Naive thymus-derived CD8-positive, alpha-beta T cell (primary cell): ENCODE measurements at regions not wholly inside any gene's neighbourhood (a gene's known extent, or its start where the extent isn't known, plus 50 kb on each side); places are given as distances from the start of the nearest gene placed in this dataset.

Experiments
- ATAC-seq, 2 donors: fragments of 150-1000 bp; cut with Tn5 transposase in 1 of 2; sonication (Bioruptor Pico), chemical (Tn5 transposase) in 1 of 2; 1 replicate in 1 of 2; 2 replicates in 1 of 2; pipeline ENCODE4 v1.10.0; 2021; ENCODE audit warnings: mild to moderate bottlenecking in 2 of 2, moderate library complexity in 2 of 2
- POLR2A ChIA-PET: fragments of 350-600 bp; sonication (Branson Sonifier 250); formaldehyde crosslinking; loops from one replicate; lab custom pipeline; 2021; ENCODE audit warnings: antibody characterized with exemption; lab: Charles Lee
- DNase-seq, 10 donors: peaks; one replicate each; pipeline versions ENCODE4 v3.0.0 to v3.0.0-alpha.2; 2020 to 2022
- H3K27ac Mint-ChIP-seq, 10 donors: one replicate each; pipeline ENCODE4 v1.8.0; 2020 to 2022; ENCODE audit warnings: mild to moderate bottlenecking in 10 of 10, mixed read lengths in 10 of 10, moderate library complexity in 4 of 10, inconsistent platforms in 1 of 10
- H3K27me3 Mint-ChIP-seq, 5 donors: one replicate each; pipeline ENCODE4 v1.8.0; 2021 to 2022; ENCODE audit warnings: mixed read lengths in 5 of 5
- H3K36me3 Mint-ChIP-seq, 3 donors: one replicate each; pipeline ENCODE4 v1.8.0; 2020 to 2022; ENCODE audit warnings: mixed read lengths in 3 of 3, mild to moderate bottlenecking in 2 of 3, inconsistent platforms in 1 of 3
- H3K4me1 Mint-ChIP-seq, 4 donors: one replicate each; pipeline ENCODE4 v1.8.0; 2021 to 2022; ENCODE audit warnings: mixed read lengths in 4 of 4
- H3K4me3 Mint-ChIP-seq, 10 donors: one replicate each; pipeline ENCODE4 v1.8.0; 2020 to 2022; ENCODE audit warnings: mild to moderate bottlenecking in 10 of 10, mixed read lengths in 10 of 10, moderate library complexity in 6 of 10, inconsistent platforms in 1 of 10
- H3K9me3 Mint-ChIP-seq, 9 donors: one replicate each; pipeline ENCODE4 v1.8.0; 2020 to 2022; ENCODE audit warnings: mixed read lengths in 9 of 9, mild to moderate bottlenecking in 3 of 9, inconsistent platforms in 1 of 9, moderate library complexity in 1 of 9

DNA sequence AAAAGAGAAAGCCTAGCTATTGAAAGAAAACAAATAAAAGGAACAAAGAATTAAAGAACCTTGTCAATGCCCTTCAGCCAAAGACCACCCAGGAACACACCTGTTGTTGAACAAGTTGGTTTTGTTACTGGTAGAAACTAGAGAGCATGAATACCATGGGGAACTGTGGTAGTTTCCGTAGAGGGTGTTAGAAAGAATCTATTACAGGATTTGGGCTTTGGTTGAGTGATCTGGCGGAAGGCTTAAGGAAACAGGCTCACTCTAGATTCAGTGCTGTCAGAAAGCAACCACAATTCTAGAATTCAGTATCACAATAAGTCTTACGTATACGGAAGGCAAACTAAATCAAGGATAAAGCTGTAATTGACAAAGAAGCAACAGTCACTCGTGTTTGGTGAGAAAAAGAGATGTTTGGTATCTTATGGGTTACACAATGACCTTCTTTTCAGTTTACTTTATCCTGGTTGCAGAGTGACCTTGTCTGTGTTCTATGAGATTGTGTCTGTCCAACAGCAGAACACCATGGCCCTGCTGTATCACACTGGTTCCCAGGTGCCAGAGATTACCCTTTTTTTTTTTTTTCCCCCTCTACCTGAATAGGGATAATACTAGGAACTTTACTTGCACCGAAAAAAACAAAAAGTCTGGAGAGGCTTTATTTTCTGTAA lies 265.9 kb downstream of the SHQ1 start:
- H3K4me1 Mint-ChIP-seq: peaks cover 0 to 11% (median under 1%) of the 10 kb centered on the region in 4 donors
- H3K36me3 Mint-ChIP-seq: no peaks in the 10 kb centered on the region
- peak overlapping the region in 1 of 10 donors; percentile 12 for H3K4me3 Mint-ChIP-seq
- ATAC-seq (no peak), DNase-seq (no peak)
- no peaks in the 10 kb centered on the region for H3K9me3 Mint-ChIP-seq
- no peak overlapping the region for H3K27ac Mint-ChIP-seq
- POLR2A ChIA-PET: interaction anchor here (0.7 to 1.3 kb wide), 2 partner anchors 367 to 425 kb away, joined by 3 to 5 read pairs; no protein-coding TSS in a partner anchor
- peaks cover 0 to 4% (median 0%) of the 10 kb centered on the region in 5 donors for H3K27me3 Mint-ChIP-seq

- Mint-ChIP-seq H3K27ac (no peak overlapping the region), H3K9me3 (no peaks in the 10 kb centered on the region), H3K27me3 (peaks cover 0 to 3% (median 0%) of the 10 kb centered on the region in 5 donors), H3K36me3 (no peaks in the 10 kb centered on the region), H3K4me3 (no peak overlapping the region), H3K4me1 (peaks cover 0 to 11% (median under 1%) of the 10 kb centered on the region in 4 donors)
- POLR2A ChIA-PET: no interaction called here
- no peak for ATAC-seq
- no peak for DNase-seq
Observed at GRCh38 chr3:72580900-72581299, 267.3 kb downstream of the SHQ1 start.

- DNase-seq: no peak
- Mint-ChIP-seq H3K27ac (no peak overlapping the region), H3K36me3 (no peaks in the 10 kb centered on the region), H3K9me3 (no peaks in the 10 kb centered on the region), H3K4me3 (no peak overlapping the region), H3K4me1 (peaks cover 0 to 11% (median under 1%) of the 10 kb centered on the region in 4 donors), H3K27me3 (peaks cover 0 to 3% (median 0%) of the 10 kb centered on the region in 5 donors)
- ATAC-seq: no peak
- POLR2A ChIA-PET: no interaction called here
Observed at GRCh38 chr3:72580246-72580756, 267.9 kb downstream of the SHQ1 start.

DNA sequence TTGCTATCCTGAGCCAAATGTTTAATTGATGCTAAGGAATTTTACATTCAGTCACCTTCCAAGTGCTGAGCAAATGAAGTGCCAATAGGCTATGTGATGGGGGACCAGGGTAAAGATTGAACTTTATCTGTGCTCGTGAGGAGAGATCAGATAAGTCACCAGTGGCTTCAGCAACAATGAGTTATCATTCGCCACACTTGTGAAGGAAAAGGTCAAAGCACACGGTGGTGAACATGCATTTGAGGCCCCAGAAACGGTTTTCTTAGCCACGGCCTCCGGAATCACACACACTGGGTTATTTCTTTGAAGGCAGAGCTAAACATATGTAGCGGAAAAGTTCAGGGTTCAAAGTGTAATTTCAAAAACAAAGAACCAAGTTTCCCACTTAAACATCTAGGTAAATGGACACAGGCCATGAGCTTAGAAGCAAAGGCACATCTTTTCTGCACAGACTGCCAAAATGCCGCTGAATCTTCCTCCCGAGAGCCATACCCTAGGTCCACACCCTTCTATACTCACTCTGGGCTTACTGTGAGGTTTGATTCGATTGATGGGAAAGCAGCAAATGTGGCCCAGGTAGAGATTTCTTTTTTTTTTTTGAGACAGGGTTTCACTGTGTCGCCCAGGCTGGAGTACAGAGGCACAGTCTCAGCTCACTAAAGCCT lies 268.5 kb downstream of the SHQ1 start:
- POLR2A ChIA-PET: interaction anchor here (0.7 kb wide), 1 partner anchor 619 kb away, joined by 4 read pairs; no protein-coding TSS in a partner anchor
- no peaks in the 10 kb centered on the region for H3K9me3 Mint-ChIP-seq
- H3K4me3 Mint-ChIP-seq: no peak overlapping the region
- peaks cover 0 to 9% (median under 1%) of the 10 kb centered on the region in 4 donors for H3K4me1 Mint-ChIP-seq
- DNase-seq (no peak), ATAC-seq (no peak)
- peaks cover 0 to 3% (median 0%) of the 10 kb centered on the region in 5 donors for H3K27me3 Mint-ChIP-seq
- no peaks in the 10 kb centered on the region for H3K36me3 Mint-ChIP-seq
- no peak overlapping the region for H3K27ac Mint-ChIP-seq

DNA sequence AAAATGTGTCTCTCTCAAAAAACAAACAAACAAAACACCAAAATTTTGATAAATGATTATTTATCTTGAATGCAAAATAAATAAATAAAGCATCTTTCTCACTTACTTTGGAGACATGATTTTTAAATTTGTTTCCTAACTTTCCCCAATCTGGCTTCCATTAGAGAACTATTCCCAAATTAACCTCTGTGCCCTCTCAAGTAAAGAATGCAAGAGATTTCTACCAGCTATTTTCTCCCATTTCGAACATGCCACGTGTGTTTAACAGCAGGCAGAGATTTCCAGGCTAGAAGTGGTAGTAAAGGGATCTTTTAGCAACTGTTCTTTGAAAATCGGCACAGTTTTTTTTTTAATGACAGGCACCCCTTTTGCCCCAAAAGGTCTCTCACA lies 269.1 kb downstream of the SHQ1 start:
- no peak overlapping the region for H3K4me3 Mint-ChIP-seq
- POLR2A ChIA-PET: interaction anchor here (0.7 kb wide), 1 partner anchor 618 kb away, joined by 4 read pairs; no protein-coding TSS in a partner anchor
- ATAC-seq: no peak
- H3K4me1 Mint-ChIP-seq: peaks cover 0 to 9% (median under 1%) of the 10 kb centered on the region in 4 donors
- no peak overlapping the region for H3K27ac Mint-ChIP-seq
- no peak for DNase-seq
- no peaks in the 10 kb centered on the region for H3K9me3 Mint-ChIP-seq
- H3K27me3 Mint-ChIP-seq: peaks cover 0 to 3% (median 0%) of the 10 kb centered on the region in 5 donors
- H3K36me3 Mint-ChIP-seq: no peaks in the 10 kb centered on the region

DNA sequence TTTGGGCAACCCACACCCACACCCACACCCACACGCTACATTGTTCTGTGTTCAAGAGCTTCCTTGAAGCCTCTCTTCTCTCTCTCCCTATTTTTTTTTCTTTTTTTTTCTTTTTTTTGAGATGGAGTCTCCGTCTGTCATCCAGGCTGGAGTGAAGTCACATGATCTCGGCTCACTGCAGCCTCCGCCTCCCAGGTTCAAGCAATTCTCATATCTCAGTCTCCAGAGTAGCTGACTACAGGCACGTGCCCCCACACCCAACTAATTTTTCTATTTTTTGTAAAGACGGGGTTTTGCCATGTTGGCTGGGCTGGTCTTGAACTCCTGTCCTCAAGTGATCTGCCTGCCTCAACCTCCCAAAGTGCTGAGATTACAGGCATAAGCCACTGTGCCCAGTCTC lies 271.1 kb downstream of the SHQ1 start:
- peaks cover 0 to 2% (median under 1%) of the 10 kb centered on the region in 4 donors for H3K4me1 Mint-ChIP-seq
- no peak overlapping the region for H3K4me3 Mint-ChIP-seq
- DNase-seq (no peak), ATAC-seq (no peak)
- no peaks in the 10 kb centered on the region for H3K9me3 Mint-ChIP-seq
- peaks cover 0 to 3% (median 0%) of the 10 kb centered on the region in 5 donors for H3K27me3 Mint-ChIP-seq
- H3K27ac Mint-ChIP-seq: peak overlapping the region in 1 of 10 donors; percentile 20
- no peaks in the 10 kb centered on the region for H3K36me3 Mint-ChIP-seq
- POLR2A ChIA-PET: no interaction called here

GRCh38 chr3:72576563-72576962 lies 271.7 kb downstream of the SHQ1 start:
- POLR2A ChIA-PET: no interaction called here
- H3K27ac Mint-ChIP-seq: no peak overlapping the region
- H3K27me3 Mint-ChIP-seq: peaks cover 0 to 3% (median 0%) of the 10 kb centered on the region in 5 donors
- ATAC-seq (no peak), DNase-seq (no peak)
- peaks cover 0 to 2% (median 0%) of the 10 kb centered on the region in 4 donors for H3K4me1 Mint-ChIP-seq
- H3K36me3 Mint-ChIP-seq: no peaks in the 10 kb centered on the region
- no peaks in the 10 kb centered on the region for H3K9me3 Mint-ChIP-seq
- no peak overlapping the region for H3K4me3 Mint-ChIP-seq

GRCh38 chr3:72574144-72574543 lies 274.1 kb downstream of the SHQ1 start:
- Mint-ChIP-seq H3K27ac (no peak overlapping the region), H3K27me3 (peaks cover 0 to 3% (median 0%) of the 10 kb centered on the region in 5 donors), H3K9me3 (no peaks in the 10 kb centered on the region), H3K36me3 (no peaks in the 10 kb centered on the region), H3K4me3 (no peak overlapping the region), H3K4me1 (peaks cover 0 to 2% (median 0%) of the 10 kb centered on the region in 4 donors)
- POLR2A ChIA-PET: no interaction called here
- DNase-seq (no peak), ATAC-seq (no peak)

GRCh38 chr3:72573051-72573450 lies 275.2 kb downstream of the SHQ1 start:
- peaks cover 0 to 2% (median 0%) of the 10 kb centered on the region in 4 donors for H3K4me1 Mint-ChIP-seq
- no peak overlapping the region for H3K27ac Mint-ChIP-seq
- no peak for ATAC-seq
- H3K27me3 Mint-ChIP-seq: peaks cover 0 to 3% (median 0%) of the 10 kb centered on the region in 5 donors
- POLR2A ChIA-PET: no interaction called here
- no peaks in the 10 kb centered on the region for H3K9me3 Mint-ChIP-seq
- H3K36me3 Mint-ChIP-seq: no peaks in the 10 kb centered on the region
- no peak overlapping the region for H3K4me3 Mint-ChIP-seq
- DNase-seq: no peak

DNA sequence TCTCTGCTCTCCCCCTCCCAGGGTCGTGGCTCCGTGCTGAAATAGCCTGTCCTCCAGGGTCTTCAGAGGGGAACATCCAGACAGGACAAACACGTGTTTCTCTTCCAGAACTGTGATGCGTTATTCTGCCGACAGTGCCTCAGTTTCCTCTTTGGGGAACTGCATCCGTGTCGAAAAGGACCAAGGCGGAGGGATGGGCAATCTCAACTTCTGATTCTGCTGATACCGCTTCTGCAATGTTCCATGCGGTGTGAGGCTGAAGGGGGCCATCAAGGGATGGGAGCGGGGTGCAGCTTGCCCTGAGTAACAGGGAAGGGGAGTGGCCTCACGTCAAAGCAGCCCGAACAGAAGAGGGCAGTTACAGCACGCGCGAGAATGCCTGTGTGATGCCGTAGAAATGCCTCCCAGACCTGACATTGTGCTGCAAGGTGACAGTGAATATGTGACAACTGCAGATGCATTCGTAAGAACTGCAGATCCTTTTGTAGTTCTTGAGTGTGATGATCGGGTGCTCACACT lies 275.7 kb downstream of the SHQ1 start:
- ATAC-seq: no peak

DNA sequence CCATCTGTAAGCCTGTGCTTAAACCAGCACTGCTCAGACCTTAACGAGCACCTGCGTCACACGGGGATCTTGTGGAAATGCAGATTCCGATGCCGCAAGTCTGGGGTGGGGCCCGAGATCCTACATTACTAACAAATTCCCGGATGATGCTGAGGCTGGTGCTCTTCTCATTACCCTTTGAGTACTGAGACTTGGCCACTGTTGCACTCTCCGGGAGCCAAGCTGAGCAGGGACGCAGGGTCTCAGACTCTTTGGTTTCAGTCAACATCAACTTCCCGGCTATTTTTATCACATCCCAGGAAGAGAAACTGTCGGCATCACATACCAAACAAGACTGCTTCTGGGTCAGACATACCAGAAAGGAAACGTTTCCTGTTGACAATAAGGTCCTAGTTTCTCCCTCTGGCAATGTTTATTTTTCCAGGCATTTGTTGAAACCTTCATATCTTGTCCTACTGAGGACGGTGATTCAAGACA lies 276.6 kb downstream of the SHQ1 start:
- H3K4me1 Mint-ChIP-seq: no peaks in the 10 kb centered on the region
- H3K9me3 Mint-ChIP-seq: no peaks in the 10 kb centered on the region
- no peaks in the 10 kb centered on the region for H3K36me3 Mint-ChIP-seq
- H3K27me3 Mint-ChIP-seq: peaks cover 0 to 3% (median 0%) of the 10 kb centered on the region in 5 donors
- POLR2A ChIA-PET: no interaction called here
- no peak for ATAC-seq
- H3K4me3 Mint-ChIP-seq: no peak overlapping the region
- no peak overlapping the region for H3K27ac Mint-ChIP-seq
- DNase-seq: no peak

More for the DNA sequence above, 275.7 kb downstream of the SHQ1 start:
- POLR2A ChIA-PET: no interaction called here
- Mint-ChIP-seq H3K36me3 (no peaks in the 10 kb centered on the region), H3K4me1 (no peaks in the 10 kb centered on the region), H3K27me3 (peaks cover 0 to 3% (median 0%) of the 10 kb centered on the region in 5 donors), H3K4me3 (no peak overlapping the region), H3K9me3 (no peaks in the 10 kb centered on the region), H3K27ac (peak overlapping the region in 1 of 10 donors; percentile 71)
- DNase-seq: no peak

DNA sequence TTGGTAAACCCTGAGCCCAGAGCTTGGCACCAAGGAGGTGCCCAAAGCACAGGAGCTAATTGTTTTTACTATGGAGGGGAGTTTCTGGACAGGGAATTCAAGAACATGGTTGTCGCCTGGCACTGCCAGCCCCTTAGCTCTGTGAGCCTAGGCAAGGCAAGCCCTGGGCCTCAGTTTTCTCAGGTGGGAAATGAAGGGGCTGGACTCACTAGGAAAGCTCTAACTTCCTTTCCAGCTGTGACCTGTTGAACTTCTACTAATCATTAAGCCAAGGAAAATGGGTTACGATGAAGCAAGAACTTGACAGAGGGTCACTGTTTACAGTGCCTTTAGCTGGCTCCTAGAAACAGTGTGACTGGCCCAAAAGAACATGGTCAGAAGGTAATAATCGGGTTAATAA lies 277.2 kb downstream of the SHQ1 start:
- Mint-ChIP-seq H3K4me1 (no peaks in the 10 kb centered on the region), H3K4me3 (no peak overlapping the region), H3K27me3 (peaks cover 0 to 3% (median 0%) of the 10 kb centered on the region in 5 donors)

More for the DNA sequence above, 277.2 kb downstream of the SHQ1 start:
- POLR2A ChIA-PET: interaction anchor here (0.7 kb wide), 1 partner anchor 27 kb away, joined by 7 read pairs; no protein-coding TSS in a partner anchor
- no peak overlapping the region for H3K27ac Mint-ChIP-seq
- H3K36me3 Mint-ChIP-seq: no peaks in the 10 kb centered on the region
- ATAC-seq: no peak
- no peak for DNase-seq
- no peaks in the 10 kb centered on the region for H3K9me3 Mint-ChIP-seq
